HG03565 (cell line): ENCODE measurements at regions not wholly inside any gene's neighbourhood (a gene's known extent, or its start where the extent isn't known, plus 50 kb on each side); places are given as distances from the start of the nearest gene placed in this dataset.
"Not testable (repeated sequence)": the region's sequence is repeated elsewhere in the genome, so short reads cannot be mapped to it uniquely, and the experiment has no call there.

ENCODE experiments used
- ATAC-seq: cut with Tn5 transposase; IDR thresholded peaks from one replicate; pipeline ENCODE4 v1.9.1; 2021; ENCODE audit warnings: mild to moderate bottlenecking, moderate library complexity; ENCODE audit not compliant: unreplicated experiment

- ATAC-seq, result no peak
Measured at GRCh38 chr2:53216805-53217204, 550.8 kb upstream of the CHAC2 start.

GRCh38 chr2:53212576-53212975 is 555.0 kb upstream of the CHAC2 start:
- ATAC-seq, result no peak

DNA sequence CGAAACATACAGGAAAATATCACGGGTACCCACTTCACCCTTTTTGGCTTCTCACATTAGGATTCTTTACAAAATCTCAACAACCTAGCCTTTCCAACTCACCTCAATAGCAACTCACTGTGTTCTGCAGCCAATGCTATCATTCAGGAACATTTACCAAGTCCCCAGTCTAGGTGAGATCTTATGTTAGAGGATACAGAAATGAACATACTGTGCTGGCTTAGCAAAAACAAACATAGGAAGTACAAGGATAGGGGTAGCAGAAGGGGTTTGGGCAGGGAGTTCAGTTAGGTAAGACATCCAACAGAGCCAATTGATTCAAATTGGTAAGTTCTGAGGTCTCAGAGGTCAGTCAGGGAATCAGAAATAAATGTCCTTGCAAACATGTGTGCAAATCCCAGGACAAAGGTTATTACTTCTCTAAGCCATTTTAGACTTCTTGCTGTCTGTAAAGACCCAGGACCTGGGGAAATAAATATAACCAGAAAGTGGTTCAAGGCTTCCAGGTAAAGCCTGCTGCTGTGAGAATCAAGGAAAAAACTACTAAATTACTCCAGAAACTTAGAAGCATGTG is 556.3 kb upstream of the CHAC2 start:
- no peak for ATAC-seq

GRCh38 chr2:53210538-53210937 is 557.1 kb upstream of the CHAC2 start:
- no peak for ATAC-seq

GRCh38 chr2:53209679-53210458 is 557.7 kb upstream of the CHAC2 start:
- no peak for ATAC-seq

DNA sequence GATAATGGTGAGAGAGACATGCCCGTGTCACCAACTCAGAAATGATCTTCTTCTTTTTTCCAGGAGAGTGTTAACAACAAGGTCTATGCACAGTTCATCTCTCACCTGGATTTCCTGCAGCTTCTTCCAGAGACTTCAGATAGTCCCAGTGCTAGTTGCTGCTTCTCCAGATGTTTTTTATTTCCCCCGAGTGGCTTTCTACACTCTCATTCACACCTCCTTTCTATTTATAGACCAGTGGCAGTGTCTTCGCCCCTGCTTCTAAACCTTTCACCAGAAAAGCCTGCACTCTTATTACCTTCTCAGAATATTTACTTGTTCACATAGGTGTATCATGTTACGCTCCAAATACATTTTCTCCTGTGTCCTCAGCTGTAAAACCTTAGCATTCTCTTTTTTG is 558.8 kb upstream of the CHAC2 start:
- no peak for ATAC-seq

DNA sequence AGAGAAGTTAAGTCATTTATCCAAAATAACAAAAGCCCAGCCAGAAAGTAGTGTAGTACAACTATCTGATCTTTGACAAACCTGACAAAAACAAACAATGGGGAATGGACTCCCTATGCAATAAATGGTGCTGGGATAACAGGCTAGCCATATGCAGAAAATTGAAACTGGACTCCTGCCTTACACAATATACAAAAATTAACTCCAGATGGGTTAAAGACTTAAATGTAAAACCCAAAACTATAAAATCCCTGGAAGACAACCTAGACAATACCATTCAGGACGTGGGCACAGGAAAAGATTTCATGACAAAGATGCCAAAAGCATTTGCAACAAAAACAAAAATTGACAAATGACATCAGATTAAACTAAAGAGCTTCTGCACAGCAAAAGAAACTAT is 561.4 kb upstream of the CHAC2 start:
- ATAC-seq, result not testable (repeated sequence)

DNA sequence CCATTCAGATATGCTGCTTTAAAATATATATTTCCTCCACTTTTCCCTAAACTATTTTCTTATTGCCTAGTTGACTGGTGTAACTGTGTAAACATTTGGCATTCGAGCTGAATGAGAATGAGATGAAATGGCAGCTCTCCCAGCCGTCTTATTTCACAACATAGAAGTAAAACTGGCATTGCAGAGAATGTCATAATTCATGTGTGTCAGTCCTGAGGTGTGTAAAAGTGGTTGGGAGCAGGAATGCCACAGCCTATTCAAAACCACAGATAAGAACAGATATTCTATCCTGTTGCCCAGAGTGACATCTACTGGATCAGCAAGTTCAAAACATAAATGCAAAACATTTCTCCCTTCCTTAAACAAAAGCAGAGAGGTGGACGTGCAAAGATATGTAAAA is 565.5 kb upstream of the CHAC2 start:
- ATAC-seq, result no peak

GRCh38 chr2:53200072-53200471 is 567.5 kb upstream of the CHAC2 start:
- no peak for ATAC-seq

DNA sequence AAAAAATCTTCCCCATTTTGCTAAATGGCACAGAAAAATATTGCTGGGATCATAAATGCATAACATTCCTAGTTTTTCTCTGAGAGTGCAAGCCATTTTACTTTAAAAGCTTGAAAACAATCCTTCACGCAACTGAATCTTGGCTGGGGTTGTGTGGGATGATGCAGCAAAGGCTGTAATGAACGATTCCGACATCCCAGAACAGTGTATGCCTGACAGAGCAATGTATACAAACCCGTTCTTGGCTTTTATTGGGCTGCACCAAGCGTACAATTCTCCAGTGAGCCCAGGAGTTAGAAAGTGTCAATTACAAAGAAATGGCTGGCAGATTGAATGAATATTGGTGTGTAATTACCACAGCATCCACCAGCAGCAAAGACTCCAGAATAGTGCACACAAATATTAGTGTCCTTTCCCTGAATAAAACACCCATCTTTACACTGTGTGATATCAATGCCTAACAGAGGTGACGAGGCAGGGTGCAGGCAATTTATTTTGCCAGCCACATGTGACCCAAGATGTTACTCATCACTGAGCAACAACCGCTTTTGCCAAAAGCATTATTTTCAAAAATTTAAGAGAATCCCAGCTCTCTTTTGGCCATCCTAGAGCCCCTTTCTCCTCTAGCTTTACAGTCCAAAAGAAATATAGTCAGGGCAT is 578.6 kb upstream of the CHAC2 start:
- no peak for ATAC-seq

GRCh38 chr2:53183581-53183980 is 584.0 kb upstream of the CHAC2 start:
- ATAC-seq, result no peak

DNA sequence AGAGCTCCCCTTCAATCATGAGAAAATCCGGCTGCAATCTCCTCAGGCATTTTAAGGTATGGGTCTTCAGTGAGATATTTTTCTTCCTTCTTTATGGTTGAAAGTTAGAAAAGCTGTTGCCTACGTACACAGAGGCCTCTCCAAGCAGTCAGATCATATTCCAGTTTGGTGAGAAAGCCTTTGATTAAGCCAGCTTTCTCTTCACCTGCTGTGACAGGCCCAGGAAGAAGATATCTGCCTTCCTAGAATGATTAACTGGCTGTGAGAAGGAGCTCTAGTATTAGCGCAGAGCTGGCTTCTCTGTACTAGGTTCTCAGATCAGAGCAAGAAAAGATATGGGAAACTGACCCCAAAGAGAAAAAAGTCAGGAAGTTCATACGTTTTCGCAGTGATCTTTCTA is 585.0 kb upstream of the CHAC2 start:
- ATAC-seq, result no peak

- no peak for ATAC-seq
Measured at GRCh38 chr2:53181759-53182158, 585.8 kb upstream of the CHAC2 start.

DNA sequence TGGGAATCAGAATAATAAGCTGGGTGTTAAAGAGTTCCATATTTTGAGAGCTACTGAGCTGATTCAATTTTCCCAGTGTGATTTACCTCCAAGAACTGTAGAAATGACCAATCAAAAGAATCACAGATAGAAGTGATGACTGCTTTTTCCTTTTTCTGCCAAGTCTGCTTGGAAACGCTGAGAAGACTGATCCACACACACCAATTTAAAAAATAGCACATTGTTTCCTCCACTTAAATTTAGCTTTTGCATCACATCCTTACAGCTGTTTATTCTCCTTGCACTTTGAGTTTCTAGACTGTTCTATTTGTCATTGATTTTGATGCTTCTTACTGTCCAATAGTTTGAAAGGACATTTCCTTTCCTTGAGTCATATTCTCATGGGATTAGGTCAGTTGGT is 590.3 kb upstream of the CHAC2 start:
- no peak for ATAC-seq

DNA sequence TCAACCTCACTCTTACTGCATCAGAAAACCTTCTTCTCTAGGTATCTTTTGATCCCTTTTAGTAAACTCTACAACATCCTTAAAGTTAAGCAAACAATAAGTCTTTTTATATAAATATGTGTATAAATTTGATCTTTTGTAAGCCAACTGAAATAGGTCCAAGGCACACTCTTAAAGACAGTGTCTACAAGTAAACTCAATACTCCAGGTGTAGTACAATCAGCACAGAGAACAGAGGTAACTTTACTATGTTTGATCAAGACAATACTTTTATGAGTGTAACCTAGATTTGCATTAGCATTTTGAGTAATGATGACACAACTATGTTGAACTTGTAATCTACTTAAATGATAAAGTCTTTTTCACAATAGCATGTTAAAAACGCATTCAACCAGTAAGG is 593.1 kb upstream of the CHAC2 start:
- ATAC-seq, result no peak

DNA sequence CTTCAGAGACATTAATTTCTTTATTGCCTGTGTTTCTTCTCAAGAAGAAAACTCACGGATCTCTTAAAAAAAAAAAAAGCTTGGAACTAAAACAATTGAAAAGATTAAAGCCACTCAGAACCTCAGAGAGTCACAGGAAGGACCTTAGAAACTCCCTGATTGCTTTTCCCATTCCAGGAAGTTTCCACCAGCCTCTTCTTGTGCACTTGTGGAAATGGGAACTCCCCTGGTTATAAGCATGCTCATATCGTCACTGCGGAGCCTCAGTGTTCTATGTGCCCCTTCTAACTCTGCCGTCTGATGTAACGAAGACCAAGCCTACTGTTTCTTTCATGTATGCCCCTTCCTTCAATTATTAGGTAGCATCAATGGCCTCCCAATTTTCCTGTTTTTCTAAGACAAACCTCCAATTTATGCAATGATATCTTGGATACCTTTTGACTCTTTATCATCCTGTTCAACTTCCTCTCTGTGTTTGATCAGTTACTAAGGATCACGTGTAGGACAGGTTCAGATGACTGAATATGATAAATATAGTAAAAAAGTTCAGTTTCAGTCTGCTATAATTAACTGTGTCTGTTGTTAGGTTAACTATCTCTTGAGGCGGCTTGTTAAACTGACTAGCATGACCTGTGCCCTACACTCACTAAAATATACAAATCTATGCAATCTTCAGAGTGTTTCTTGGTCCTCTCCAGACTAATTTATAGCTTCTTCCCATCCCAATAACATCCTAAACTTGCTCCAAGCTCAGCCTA is 593.7 kb upstream of the CHAC2 start:
- no peak for ATAC-seq

DNA sequence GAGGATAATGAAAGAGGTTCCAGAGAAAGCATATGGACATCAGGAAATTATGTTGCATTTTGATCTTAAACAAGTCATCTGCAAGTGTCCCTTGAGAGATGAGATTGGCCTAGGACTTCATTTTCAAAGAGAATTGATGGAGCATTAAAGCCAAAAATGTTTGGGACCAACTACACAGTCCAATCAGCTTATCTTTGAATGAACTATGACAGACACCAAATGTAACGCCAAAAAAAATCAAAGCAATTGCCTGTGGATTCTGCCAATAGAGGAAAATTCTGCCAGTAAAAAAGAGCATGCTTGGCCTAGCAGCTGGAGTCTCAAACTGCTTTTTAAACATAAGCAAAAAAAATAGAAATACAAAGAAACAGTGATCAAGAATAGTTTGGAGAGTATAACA is 594.5 kb upstream of the CHAC2 start:
- ATAC-seq, result no peak

DNA sequence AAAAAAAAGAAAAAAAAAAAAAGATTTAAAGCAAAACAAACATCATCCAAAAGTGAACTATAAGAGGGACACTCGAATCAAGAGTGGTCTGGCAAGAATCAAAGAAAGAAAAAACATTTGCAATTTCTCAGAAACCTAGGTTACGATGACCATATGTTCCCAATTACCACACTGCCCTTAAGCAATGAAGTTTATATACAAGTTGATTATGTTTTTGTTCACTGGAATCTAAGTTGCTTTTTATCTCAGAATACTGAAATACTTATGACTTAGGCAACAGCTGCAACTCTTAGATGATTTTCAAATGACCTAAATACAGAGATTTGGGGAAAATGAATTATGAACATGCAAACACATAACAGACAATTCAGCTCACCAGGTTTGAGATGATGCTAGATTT is 597.1 kb upstream of the CHAC2 start:
- ATAC-seq, result no peak

DNA sequence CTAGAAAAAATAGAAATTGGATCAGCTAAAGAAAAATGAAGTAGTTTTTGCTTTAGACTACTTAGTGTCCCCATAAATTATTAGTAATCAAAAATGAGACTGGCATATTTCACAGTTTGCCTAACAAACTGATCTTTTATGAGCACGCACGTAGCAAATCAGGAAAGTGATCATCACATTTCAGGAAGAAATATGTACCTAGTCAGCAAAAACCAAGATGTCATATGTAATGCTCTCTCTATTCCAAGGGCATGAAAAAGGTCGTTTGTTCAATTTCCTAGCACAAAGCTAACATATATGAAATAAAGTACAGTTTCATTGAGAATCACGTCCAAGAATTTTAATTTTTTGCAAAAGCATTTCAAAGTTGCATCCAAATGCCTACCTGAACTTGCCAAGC is 600.4 kb upstream of the CHAC2 start:
- ATAC-seq, result no peak

DNA sequence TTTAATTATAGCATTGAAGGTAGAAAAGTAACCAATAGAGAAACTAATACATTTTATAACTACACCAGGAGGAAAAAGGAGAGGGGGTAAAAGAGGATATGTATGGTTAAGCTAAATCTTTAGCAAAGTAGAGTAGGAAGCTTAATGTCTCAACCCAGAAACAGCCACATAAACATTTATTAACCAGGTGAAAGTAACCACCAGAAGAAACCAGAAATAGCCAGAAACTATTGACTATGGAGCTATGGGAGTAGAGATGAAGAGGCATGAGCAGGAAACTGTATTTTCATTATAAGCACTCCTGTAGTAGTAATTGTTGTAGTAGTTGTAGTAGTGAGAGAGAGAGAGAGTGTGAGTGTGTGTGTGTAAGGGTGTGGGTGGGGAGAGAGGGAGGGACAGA is 617.5 kb upstream of the CHAC2 start:
- no peak for ATAC-seq

DNA sequence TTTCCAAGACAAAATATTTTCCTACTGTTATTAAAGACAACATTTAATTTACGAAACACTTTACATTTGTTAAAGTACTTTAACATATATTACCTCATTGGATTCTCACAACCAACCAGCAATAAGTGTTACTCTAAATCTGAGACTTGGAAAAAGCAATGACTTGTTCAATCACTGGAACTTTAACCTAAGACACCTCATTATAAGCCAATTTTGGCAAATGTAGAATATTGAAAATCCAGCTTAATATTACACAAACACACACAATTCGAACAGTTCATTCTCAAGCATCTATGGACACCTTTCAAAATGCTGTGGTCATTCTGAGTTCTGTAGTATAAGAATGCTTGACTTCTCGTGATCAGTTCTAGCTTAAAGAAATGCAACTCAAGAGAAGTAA is 619.4 kb upstream of the CHAC2 start:
- no peak for ATAC-seq

- no peak for ATAC-seq
Measured at GRCh38 chr2:53131416-53131815, 636.2 kb upstream of the CHAC2 start.
